Activated CD8-positive, alpha-beta memory T cell treated with anti-CD3 and anti-CD28 coated beads for 1 hour (primary cell): ENCODE measurements at regions not wholly inside any gene's neighbourhood (a gene's known extent, or its start where the extent isn't known, plus 50 kb on each side); places are given as distances from the start of the nearest gene placed in this dataset.

Experiments
- DNase-seq, 2 donors: peaks; one replicate each; pipeline ENCODE4 v3.0.0-alpha.2; 2020; ENCODE audit warnings: low read depth in 1 of 2; ENCODE audit errors: extremely low read depth in 1 of 2

GRCh38 chr11:26204839-26205238 lies 127.1 kb upstream of the ANO3 start:
- no peak for DNase-seq

GRCh38 chr11:26219183-26220117 lies 112.5 kb upstream of the ANO3 start:
- DNase-seq, result no peak

DNA sequence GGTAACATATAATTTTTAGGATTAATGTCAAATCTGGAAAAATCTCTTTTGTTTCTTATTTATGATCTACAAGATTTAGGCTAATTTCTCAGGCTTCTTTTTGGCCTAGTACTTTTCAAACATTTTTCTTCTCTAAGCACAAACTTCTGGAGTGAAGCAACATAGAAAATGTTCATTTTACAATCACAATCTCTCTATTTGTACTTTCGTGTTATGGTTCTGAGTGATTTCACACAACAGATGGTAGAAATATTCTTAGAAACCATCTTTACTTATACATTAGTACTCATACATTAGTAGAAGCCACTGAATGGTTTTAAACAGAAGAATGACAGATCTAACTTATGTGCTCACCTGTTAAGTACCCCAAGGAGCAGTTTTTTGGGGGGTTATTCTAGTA lies 106.3 kb upstream of the ANO3 start:
- DNase-seq, result no peak

DNA sequence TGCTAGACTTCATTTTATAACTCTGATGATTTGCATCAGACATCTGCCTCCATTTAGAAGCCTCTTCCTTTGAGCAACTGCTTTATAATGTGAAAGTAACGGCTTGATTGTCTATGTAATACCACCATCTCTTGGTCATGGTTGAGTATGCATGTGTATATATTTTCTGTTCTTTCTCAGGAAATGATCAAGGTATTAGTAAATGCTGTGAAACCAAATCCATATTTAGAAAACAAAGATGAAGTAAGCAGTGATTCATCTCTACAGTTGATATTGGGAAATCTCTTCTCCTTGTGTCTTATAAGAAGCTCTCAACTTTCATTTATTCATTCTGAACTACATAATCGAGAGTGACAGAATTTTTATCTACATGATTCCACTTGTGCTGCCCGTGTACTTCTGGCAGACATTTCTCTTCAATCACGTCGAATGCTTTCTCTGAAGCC lies 104.6 kb upstream of the ANO3 start:
- no peak for DNase-seq

- DNase-seq, result no peak
Measured at GRCh38 chr11:26227883-26228502, 103.9 kb upstream of the ANO3 start.

- DNase-seq, result no peak
Measured at GRCh38 chr11:26228778-26229177, 103.2 kb upstream of the ANO3 start.

DNA sequence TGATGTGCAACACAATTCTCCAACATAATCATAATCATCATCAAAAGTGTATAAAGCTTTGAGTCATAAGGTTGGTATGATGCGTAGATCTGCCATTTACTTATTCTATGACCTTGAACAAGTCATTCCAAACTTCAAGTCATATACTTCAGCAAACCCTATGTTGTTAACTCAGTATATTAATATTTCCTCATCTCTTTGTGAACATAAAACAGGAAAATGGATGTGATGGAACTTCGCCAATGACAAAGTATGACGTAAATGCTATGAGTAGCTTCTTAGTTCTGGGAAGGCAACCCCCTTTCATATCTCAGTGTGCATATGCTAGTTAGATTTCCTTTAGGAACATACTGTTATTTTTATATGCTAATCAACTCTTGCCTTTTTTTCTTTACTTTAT lies 102.7 kb upstream of the ANO3 start:
- no peak for DNase-seq

- no peak for DNase-seq
Measured at GRCh38 chr11:26229981-26230380, 101.9 kb upstream of the ANO3 start.

DNA sequence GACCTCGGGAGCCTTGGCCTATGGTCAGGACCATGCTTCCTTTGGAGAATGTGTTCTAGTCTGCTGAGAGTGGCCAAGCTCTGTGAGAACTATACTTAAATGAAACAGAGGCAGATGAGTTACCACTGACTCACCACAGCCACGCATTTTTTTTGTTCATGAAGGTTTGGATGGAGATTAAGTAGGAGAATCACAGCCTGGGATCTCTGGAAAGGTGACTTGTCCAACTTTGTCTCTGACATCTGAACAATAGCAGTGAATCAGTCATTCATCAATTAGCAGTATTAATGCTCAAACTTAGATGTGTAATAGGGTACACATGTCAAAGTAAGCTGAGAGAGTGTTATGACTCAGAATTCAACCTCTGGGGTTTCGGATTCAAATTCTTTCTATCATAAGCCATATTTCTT lies 100.7 kb upstream of the ANO3 start:
- DNase-seq, result no peak

DNA sequence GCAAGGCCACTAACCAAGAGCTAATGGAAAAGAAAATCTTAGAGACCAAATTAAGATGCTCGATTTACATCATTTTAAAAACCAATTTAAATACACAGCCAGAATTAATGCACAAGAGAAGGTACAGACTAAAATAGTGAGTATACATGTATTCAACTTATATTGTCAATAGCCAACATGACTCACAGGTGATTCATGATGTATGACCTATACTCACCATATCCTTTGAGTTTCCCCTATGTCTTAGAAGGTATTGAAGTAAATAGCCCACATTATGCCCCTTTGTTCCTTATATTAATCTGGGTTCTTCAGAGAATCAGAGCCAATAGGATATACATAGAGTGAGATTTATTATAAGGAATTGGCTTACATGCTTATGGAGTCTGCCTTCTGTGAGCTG lies 97.5 kb upstream of the ANO3 start:
- DNase-seq, result no peak

DNA sequence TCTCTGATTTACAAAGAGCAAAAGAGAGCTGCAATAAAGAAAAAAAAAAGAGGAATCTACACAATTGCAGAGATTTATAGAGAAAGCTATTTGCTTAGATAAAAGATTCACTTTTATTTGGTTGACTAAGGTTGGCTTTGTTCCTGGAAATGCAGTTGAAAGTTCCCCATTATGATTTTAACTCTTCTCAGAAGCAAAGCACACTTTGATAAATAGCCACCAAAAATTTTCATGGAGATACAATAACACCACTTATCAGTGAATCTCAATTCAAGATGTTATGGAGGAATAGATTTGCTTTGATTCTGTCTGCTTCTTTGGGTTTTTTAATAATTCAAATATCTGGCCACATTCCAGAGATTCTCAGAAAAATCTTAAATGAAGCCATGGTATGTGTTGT lies 88.5 kb upstream of the ANO3 start:
- DNase-seq, result no peak

DNA sequence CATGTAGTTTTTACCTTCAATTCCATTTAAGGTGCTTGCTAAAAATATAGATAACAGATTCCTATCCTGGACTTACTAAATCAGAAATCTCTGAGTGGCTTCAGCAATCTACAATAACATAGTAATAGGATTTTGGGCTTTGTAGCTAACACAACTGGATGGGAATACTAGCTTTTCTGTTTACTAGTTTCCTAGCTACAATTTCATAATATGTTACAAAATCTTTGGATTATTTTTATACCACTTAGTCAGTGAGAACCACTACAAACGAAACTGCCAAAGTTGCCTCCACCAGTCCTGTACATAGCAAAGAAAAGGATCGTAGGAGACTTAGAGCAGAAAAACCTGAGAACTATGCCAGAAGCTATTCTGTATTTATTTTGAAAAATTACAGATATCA lies 87.7 kb upstream of the ANO3 start:
- DNase-seq, result no peak

DNA sequence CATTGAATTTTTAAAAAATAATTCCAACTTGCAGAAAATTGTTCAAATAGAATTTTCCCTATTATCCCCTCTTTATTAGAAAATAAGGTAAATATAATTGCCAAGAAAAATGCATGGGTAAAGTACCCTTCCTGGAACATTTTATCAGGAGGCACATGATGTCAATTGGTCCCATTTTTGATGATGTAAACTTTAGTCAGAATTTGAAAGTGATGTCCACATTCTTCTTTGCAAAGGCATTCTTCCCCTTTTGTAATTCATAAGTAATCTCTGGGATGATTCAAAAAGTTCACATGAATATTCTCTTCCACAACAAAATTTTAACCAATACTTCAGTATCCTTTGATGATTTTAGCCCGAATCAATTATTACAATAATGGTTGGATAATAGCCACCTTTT lies 86.9 kb upstream of the ANO3 start:
- no peak for DNase-seq

- DNase-seq, result no peak
Measured at GRCh38 chr11:26247340-26247739, 84.6 kb upstream of the ANO3 start.

DNA sequence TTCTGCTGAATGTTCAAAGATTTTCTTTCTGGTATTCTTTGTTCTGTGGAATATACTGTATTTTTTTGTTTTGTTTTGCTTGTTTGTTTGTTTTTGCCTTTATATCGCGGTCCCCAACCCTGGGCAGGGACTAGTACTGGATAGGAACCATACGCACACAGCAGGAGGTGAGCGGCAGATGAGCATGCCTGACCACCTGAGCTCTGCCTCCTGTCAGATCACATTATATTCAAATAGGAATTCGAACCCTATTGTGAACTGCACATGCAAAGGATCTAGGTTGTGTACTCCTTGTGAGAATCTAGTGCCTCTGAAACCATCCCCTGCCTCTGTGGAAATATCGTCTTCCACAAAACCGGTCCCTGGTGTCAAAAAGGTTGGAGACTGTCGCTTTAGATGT lies 83.3 kb upstream of the ANO3 start:
- DNase-seq, result no peak

DNA sequence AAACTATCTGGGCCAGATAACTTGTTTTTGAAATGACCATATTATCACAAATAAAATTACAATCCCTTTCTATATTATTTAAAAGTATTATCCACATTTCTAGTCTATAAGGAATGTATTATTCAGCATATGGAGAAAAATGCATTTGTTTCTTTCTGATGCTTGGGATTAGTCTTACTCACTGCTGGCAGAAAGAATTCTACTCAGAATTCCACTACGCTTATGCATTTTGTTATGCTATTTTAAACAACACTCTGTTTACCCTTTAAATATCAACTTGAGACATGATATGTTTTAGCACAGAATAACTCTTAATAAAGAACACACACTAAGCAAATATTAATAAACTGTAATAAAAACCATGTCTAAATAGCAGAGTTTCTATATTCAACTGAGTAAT lies 77.6 kb upstream of the ANO3 start:
- no peak for DNase-seq

DNA sequence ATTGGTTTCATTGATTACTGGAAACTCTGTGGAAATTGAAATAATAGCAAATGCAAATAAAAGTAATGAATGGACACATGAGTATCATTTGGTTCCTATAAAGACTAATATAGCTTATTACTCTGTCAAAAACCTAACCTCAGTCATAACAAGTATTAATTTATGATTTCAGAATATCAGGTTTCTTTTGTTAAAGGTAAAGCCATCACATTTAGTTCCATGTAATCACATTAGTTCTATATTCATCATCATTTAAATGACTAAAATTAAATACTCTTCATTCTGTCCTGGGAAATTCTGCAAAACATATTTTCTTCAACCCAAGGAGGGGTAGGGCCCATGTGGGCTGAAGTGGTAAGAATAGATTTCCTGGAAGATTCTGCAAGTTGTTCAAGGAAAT lies 68.2 kb upstream of the ANO3 start:
- no peak for DNase-seq

DNA sequence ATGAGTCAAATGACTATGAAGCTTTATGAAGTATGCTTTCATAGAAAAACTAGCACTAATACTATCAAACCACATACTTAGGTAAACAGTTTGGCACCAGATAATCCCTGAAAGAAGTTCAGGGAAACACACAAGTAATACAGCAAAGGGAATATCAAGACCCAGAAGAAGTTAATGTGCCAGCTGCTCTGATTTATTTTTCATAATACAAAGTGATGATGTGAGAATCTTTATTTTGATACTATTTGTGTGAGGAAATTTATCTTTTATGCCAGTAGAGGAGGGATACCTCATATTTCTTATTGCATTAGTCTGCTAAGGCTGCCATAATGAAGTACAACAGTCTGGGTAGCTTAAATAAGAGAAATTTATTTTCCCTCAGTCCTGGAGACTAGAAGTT lies 67.7 kb upstream of the ANO3 start:
- no peak for DNase-seq

DNA sequence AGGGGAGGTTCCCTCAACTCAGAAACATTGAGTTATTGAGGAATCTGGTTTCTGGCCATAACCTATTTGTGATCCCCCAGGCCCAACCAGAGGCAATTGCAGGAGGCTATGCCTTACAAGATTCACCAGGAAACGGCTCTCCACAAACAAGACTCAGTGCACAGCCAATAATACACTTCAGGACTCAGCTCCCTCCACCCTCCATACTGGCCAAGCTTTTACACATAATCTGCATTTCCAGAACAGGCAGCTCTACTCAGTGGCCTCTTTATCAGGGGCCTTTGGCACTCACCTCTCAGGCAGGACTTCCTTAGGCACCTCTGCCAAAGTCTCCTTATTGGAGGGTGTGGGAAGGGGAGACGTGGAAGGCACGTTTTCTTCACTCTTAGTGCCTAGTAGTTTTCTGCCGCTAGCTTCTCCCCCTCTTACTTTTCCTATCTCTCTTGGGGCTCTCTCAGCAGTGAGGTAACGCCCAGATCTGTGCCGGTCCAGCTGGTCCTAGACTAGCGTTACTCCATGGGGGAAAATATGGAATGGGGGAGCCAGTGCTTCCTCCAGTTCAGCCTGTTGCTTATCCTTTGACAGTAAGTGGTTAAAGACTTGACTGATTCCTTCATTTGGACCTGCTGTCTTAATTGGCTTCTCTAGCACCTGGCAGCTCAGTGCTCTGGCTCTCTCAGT lies 62.8 kb upstream of the ANO3 start:
- no peak for DNase-seq

- DNase-seq, result no peak
Measured at GRCh38 chr11:26271666-26272065, 60.3 kb upstream of the ANO3 start.

DNA sequence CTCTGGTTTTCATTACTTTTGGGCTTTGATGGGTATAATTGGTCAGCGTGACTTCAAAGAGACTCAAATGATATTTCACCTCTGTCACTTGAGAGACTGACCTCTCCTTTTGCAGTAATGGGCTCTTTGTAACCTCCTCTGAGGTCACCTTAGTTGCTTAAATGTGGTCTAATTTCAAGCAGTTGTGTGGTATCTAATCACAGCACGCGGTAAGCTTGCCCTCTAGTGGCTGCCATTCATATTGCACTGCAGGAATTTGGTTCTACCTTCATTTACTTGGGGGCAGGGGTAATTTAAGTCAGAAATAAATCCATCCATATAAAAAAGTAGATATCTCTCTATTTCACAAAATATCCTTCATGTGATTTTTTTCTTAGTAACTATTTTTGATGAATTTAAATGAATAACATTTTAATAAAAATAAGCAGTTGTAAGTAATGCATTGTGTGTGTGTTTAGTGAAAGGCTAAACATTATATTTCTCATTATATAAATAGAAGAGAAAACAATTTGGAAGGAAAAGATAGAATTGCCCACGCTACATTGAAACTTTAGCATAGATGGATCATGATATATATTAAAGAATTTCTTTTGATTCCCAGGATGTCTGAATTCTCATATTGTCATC lies 55.0 kb upstream of the ANO3 start:
- DNase-seq, result peak in 1 of 2 donors; percentile 10
